HG02763 (cell line): ENCODE measurements at regions not wholly inside any gene's neighbourhood (a gene's known extent, or its start where the extent isn't known, plus 50 kb on each side); places are given as distances from the start of the nearest gene placed in this dataset.
"Not testable (repeated sequence)": the region's sequence is repeated elsewhere in the genome, so short reads cannot be mapped to it uniquely, and the experiment has no call there.

ENCODE experiments used
- ATAC-seq: cut with Tn5 transposase; IDR thresholded peaks from one replicate; pipeline ENCODE4 v1.9.1; 2021; ENCODE audit warnings: mild to moderate bottlenecking, moderate library complexity; ENCODE audit not compliant: unreplicated experiment

DNA sequence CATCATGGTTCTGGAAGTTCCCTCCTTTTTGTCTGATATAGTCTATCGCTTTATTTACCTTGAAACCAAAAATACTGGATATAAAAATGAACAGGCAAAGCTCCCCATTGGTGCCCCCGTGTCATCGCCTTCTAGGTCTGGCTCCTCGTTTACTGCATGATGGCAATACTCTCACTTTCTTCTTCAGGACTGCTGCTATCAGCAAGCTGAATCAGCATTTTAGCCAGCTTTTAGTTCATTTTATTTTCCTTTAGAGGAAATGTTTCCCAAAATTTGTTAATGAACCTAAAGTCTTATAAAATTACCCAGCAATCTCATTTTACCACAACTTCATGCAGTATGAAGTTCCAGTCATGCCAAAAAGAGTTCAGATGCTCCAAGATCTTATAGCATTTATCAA lies 80.5 kb downstream of the ZIC3 start:
- ATAC-seq: no peak

DNA sequence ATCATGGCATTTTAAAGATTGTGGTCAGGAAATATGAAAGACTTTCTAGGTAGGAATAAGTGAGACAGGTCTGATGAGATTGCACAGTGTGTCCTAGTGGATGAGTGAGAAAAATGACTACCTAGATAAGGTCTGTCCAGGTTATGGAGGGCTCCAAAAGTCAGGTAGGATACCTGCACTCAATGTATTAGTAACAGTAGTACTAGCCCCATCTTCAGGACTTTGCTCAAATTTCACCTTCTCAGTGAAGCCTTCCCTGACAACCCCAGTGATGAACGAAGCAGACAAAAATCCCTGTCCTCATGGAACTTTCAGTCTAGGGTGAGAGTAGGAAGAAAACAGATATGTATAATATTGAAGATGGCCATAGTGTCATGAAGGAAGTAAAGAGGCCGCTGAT lies 85.7 kb downstream of the ZIC3 start:
- no peak for ATAC-seq

DNA sequence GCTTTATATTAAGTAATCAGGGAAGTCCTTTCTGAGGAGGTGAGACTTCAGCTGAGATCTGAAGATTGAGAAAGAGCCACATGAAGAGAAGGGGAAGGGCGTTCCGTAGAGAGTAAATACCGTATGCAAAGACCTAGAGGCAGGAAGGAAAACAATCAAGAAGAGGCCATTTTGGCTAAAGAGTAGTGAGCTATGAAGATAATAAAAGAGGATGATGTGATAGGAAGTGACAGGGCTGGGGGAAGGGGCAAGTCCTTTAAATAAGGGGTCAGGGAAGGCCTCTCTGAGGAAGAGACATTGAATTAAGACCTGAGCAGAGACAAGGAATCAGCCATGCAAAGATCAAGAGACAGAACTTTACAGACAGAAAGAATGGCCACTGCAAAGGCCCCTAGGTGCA lies 86.2 kb downstream of the ZIC3 start:
- ATAC-seq: no peak

DNA sequence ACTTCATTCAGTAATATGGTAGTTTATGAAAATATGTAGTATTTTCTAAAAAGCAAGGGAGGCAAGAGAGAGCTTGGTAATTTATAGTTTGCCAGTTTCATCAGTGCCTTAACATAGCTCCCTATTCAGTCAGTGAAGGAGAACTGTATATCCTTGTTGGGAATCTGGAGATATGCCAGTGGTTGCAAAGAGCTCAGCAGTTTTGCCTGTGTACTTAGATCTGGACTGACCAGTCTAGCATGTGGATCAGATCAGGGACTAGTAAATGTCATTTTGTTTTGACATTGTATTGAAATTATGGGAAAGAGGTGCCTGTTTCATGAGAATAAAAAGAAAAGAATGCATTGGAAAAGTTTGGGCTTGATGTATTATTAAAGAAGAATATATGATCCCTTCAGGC lies 88.6 kb downstream of the ZIC3 start:
- no peak for ATAC-seq

DNA sequence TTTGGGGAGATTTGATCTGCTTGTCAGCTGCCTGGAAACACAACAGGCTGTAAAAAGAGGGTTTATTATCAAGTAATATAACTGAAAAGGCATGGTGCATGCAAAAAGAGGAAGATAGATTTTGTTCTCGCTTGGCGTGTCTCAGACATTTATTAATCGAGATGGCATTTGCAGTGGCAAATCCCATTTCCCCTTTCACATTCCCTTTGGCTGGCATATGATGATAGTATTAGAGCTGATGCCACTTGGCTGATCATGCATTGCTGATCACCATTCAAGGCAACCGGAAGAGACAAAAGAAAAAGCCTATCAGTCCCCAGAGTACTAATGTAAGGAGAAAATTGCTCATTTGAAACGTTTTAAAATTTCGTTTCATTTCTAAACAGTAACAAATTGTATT lies 101.8 kb downstream of the ZIC3 start:
- no peak for ATAC-seq

DNA sequence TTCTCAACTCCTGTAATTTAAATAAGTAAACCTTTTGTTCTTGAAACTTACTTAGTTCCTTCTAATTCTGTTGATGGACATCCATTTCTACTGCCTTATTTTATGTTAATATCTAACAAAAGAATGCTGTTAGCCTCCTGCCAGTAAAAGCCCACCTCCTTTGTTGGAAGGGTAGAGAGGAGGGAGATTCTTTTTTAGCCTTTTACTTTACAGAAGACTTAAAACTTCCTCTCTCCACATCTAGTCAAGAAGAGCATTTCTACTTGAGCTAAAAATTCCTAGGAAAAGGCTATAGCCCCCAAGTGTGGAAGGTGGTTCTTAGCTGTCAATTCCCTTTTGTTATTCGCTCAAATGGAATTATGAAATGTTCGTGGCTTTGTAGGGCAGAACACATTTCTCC lies 118.7 kb downstream of the ZIC3 start:
- ATAC-seq: no peak

DNA sequence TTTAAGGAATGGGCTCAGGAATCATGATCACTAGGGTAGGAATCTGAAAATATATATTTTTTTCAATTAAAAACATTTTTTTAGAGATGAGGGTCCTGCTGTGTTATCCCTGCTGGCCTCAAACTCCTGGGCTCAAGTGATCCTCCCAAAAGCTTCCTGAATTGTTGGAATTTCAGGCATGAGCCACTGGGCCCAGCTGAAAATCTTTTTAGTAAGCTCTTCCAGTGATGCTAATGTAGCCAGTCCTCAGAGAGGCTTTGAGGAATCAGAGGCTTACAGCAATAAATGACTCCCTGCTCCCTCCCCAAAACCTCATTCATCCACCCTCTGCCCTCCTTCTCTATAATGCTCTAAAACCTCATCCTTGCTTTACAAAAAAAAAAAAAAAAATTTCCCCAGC lies 129.5 kb downstream of the ZIC3 start:
- no peak for ATAC-seq

DNA sequence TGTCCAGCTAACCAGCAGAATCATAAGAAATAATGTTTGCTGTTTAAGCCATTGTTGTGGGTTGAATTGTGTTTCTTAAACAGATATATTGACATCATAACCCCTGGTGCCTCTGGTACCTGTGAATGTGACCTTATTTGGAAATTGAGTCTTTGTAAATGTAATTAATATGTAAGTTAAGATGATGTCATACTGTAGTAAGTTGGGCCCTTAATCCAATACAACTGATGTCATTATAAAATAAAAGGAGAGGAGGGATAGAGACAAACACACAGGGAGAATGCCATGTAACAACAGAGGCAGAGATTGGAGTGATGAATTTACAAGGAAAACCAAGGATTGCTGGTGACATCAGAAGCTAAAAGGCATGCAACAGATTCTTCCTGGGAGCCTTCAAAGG lies 141.4 kb downstream of the ZIC3 start:
- no peak for ATAC-seq

DNA sequence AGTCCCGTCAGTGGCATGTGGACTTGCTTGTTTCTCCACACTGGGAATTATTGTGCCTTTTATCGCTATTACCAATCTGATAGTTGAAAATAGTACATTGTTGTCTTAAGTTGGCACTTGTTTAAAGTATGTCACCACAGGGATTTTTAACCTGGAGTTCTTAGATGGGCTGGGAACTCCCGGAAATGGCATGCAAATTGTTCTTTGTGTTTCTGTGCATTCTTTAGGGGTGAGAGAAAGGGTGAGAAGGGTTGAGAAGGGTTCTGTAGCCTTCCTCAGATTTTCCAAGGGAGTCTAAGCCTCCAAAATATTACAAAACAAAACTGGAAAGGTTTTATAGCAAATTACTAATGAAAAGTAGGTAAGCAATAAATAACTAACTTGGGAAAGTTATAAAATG lies 176.9 kb downstream of the ZIC3 start:
- no peak for ATAC-seq

DNA sequence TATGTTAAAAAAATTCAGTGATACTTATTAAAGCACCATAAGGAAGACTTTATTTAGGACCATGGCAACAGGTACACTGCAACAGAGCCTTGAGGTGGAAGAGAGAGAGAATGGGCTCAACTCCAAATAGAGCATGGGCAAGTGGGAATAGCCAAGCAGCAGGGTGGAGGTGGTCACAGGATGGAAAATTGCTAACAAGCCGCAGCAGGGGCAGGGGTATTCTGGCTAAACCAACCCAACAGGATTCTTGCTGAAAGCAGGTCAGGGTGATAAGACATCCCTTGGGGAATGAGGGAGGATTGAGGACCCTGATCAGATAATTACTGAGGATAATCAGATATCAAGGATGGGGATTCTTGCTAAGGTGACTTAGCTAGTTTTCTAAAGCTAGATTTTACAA lies 177.5 kb downstream of the ZIC3 start:
- ATAC-seq: no peak

DNA sequence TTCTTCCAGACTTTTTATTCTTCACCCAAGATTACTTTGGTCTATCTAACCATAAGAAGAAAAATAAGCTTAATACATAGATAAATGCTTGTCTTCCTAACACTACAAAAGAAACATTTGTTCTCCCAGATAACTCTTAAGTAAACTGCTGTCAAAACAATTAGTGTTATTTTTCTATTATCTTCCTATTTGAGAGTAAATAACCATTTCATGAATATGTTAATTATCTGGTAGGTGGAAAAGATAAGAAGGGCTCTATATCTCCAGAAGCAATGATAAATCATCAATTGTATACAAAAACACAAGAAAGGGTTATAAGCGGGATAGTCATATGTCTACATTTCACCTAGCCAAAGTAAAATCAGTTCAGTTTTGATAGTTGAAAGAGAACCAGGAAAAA lies 180.4 kb downstream of the ZIC3 start:
- no peak for ATAC-seq

DNA sequence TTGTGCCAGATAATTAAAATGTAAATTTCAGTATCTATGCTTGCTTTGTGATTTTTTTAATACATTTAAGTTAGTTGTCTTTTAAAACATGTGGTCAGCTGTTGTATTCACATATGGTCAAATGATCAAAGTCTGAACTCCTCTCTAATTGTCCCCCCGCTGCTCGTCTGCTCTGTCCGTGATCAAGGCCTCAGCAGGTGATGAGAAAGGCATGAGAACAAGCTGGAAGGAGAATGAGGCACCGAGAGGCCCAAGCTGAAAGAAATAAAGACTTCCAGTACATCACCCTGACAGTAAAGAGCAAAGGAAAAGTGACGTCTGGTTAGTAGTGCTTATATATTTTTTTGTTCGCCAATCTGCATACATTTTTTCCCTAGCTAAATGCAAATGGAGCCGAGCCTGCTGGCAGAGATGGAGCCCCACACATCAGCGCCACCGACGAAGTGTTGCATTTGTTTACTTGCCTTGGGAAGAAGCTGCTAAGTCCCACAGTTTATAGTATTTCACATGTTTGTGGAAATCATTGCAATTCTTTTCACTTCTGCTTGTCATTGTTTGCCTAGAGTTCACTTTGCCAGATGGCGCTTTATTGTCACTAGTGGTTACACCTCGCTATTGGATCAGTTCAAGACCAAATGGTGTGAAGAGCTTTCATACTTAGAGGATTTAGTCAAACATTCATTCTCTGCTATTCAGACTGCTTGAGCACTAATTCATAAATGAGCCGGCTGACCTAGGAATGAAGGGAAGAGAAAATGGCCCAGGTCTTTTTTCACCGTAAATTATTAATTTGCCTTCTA lies 181.5 kb downstream of the ZIC3 start:
- ATAC-seq: no peak

DNA sequence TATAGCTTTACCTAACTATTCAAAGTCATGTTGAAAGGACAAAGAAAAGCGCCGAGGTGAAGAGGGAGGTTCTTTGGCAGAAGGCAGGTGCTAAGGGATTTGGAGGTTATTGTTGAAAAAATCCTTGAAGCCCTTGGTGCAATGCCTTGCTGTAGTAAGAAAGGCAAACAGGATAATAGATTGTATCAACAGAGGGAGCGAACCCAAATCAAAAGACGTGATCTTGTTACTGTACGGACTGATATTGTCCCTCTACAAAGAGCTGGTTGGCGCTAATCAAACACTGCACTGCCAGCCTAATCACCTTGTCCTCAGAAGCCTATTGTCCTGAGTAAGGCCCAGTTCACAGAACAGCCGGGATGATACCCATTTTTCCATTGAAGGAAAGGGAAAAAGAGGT lies 182.9 kb downstream of the ZIC3 start:
- ATAC-seq: no peak

DNA sequence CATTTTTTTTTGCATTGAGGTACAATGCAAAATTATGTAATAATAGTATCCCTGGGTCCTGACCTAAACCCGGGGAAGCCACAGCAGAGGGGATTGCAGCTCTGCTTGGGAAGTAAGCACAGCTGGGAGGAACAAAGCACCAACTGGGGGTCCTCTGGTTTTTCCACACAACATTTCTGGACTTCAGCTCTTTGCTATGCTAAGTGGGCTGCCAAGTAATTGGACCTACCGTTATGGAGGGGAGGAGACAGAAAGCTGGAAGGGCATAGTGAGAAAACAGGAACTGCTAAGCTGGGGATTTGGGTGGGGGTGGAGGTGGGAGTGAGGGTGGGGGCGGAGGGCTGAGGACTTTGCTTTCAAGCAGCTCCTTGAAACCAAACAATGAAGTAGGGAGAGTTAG lies 183.3 kb downstream of the ZIC3 start:
- no peak for ATAC-seq

DNA sequence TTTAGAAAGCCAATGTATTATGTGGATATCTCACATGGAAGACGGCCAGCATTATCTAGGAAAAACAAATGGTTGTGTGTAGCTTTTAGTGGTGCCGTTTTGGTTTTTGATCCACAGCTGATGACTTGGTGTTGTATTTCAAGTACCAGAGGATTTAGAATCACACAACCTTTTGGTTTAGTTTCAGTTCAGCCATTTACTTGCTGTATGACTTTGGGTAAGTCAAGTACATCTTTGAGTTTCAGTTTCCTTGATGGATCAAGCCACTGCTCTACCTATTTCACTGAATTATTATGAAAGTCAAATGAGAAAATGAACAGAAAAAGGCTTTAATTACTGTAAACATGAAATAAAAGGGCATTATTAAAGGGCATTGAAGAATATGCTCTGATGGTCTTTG lies 205.6 kb downstream of the ZIC3 start:
- no peak for ATAC-seq

DNA sequence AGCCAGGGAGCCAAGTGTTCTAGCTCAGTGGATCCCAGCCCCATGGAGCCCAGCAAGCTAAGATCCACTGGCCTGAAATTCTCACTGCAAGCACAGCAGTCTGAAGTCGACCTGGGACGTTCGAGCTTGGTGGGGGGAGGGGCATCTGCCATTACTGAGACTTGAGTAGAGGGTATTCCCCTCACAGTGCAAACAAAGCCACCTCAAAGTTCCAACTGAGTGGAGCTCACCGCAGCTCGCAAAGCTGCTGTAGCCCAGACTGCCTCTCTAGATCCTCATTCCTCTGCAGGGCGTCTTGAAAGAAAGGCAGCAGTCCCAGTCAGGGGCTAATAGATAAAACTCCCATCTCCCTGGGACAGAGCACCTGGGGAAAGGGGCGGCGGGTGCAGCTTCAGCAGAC lies 226.3 kb downstream of the ZIC3 start:
- no peak for ATAC-seq

DNA sequence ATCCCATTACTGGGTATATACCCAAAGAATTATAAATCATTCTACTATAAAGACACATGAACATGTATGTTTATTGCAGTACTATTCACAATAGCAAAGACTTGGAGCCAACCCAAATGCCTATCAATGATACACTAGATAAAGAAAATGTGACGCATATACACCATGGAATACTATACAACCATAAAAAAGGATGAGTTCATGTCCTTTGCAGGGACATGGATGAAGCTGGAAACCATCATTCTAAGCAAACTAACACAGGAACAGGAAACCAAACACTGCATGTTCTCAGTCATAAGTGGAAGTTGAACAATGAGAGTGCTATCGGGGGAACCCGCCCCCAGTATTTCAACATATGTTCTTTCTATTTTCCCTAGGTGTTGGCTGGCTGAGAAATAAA lies 232.0 kb downstream of the ZIC3 start:
- ATAC-seq: not testable (repeated sequence)

DNA sequence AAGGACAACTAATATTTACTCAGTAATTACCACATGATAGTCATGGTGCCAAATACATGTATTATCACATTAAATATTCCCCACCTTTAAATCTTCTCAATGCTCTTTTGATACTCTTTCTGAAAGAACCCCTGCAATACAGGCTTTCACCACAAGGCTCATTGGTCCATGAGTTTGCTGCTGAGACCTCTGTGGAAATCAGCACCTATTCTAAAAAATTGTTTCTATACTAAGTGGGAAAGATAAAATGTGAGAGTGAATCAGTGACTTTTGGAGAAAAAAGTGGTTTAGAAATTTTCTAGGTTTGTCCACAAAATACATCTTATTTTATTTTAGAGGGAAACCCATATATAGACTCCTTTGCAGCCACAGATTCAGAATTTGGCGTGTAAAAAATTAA lies 257.3 kb downstream of the ZIC3 start:
- no peak for ATAC-seq

DNA sequence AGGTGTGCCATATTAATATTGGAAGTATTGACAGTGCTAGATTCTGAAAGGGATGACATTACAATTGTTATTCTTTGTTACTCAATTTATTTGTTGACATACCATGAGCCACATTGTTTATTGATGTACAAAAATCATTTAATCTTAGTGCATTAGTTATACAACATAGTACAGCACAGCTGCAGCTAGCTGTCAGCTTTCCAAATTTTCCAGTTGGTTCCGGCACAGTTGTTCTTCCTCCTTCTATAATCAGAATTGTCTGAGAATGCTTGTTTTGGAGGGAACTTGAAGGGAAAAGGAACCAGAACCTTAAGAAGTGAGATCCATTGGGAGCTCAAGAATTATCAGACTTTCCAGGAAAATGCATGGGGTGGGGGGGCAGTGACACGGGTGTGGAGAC lies 281.4 kb downstream of the ZIC3 start:
- ATAC-seq: no peak

DNA sequence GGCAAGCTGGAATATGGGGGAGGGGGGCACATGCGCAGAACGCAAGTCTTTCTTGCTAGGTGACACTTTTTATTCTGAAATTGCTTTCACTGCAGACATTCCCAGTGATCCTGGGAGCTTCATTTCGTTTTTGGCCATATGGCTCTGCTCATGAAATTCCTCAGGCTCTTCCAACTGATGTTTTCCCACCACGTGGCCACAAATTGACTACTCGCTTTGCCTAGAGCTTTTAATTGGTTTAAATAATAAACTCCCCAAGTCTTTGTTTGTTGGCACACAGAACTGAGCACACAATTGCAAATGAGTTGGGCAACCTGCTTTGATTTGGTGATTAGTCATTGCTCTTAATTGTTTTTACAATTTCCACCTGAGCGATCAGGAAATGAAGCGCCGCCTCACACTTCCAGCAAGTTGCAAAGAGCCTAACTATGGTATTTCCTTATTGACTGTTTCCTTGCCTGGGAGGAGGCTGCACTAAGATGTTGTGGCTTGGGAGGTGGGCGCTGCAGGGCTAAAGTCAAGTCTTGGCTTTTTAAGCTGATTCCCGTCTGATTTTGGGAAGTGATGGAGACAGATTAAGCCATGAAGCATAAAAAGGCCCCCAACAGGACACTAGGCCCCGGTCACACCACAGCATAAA lies 282.5 kb downstream of the ZIC3 start:
- no peak for ATAC-seq

DNA sequence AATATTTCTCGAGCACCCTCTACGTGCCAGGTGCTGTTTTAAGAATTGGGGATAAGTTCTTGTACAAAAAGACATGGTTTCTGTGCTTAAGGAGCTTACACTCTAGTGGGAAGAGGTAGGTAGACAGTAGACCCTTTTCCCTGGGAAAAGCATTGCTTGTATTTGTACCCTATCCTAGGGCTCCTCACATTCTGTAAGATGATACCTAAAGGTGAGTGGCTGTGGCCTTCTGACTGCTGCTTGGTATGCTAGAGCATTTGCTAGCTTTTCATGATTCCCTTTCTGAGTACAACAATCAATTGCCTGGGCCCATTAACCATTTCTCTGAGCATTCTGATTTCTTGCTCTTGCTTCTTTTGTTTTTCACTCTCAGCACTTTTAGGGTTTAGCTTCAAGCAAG lies 286.6 kb downstream of the ZIC3 start:
- no peak for ATAC-seq

DNA sequence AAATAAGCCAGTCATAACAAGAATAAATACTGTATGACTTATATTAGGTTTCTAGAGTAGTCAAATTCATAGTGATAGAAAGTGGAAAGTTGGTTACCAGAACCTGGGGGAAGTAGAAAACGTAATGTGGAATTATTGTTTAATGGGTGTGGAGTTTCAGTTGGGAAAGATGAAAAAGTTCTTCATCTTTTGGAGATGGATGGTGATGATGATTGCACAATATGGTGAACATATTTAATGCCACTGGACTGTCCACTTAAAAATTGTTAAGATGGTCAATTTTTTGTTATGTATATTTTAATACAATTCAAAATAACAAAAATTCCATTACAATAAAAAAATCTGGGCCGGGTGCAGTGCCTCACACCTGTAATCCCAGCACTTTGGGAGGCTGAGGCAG lies 289.6 kb downstream of the ZIC3 start:
- ATAC-seq: no peak

DNA sequence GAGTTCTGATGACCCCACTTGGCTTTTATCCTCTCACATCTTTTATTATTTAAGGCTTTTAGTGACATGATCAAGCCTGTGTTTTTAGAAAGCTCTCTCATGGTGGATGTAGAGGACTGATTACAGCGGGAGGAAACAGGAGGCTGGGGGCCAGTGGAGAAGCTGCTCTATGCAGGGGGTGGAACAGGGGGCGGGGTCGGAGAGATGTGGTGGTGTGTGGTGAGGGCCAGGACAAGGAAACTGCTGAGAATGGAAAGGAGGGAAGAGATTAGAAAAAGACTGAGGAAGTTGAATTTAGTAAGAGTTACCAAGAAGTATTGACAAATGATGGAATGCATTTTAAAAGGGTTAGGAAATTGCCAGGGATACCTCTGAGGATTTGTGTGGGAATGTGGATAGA lies 292.2 kb downstream of the ZIC3 start:
- ATAC-seq: no peak
